ENCODE measurements at regions not wholly inside any gene's neighbourhood (a gene's known extent, or its start where the extent isn't known, plus 50 kb on each side); places are given as distances from the start of the nearest gene placed in this dataset.

DNA sequence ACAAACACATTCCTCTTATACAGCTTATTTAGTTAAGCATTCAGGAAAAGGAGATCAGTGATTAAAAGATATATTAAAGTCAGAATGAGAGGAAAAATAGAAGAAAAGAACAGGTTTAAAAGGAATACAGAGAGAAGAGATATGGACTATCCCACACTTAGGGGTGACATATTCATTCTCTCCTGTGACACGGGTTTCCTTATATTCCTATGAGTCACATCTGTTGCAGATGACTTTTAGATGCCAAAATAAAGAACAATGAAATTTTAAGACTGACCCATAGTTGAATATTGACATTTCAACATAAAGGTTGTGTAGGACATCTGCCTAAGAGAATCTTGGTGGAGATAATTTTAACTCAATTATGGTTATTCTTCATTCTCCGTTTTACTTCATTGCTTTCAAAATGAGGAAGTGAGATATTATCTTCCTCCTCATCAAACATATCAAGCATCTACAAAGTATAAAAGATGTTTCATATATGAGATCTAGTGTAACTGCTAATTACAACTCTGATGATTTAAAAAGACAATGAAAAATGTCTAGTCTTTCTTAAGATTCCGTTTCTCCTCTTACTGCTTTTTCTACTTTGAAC lies 1336.7 kb upstream of the CITED2 start:
- TF ChIP-seq SUZ12 (IDR thresholded peaks at IDR 0.05; ENCODE audit: extremely low read depth, insufficient read depth, insufficient read length) (no peak), YY1 (IDR thresholded peaks at IDR 0.05; ENCODE audit: insufficient read depth, insufficient read length) (no peak)
